ENCODE measurements at regions not wholly inside any gene's neighbourhood (a gene's known extent, or its start where the extent isn't known, plus 50 kb on each side); places are given as distances from the start of the nearest gene placed in this dataset.

GRCh38 chr4:141430686-141431085, 205.7 kb upstream of the IL15 start:
- H3K27me3 ChIP-seq (ENCODE audit: insufficient read depth, insufficient read length), result no peaks in the 10 kb centered on the region
- no peaks in the 10 kb centered on the region for H3K36me3 ChIP-seq (ENCODE audit: insufficient read depth, insufficient read length, low read length)
- no peak overlapping the region for H3K9ac ChIP-seq (ENCODE audit: insufficient read length, low read depth)
- DNase-seq (ENCODE audit: low read depth, low spot score), result no peak
- H3K9me3 ChIP-seq (ENCODE audit: insufficient read depth, low read length), result no peaks in the 10 kb centered on the region
- no peak overlapping the region for H3K4me3 ChIP-seq (ENCODE audit: insufficient read length, low read depth)
- TF ChIP-seq SUZ12 (IDR thresholded peaks at IDR 0.05; ENCODE audit: extremely low read depth, insufficient read depth, insufficient read length) (no peak), ZNF274 (IDR thresholded peaks at IDR 0.05; ENCODE audit: low read depth, low read length) (no peak), YY1 (IDR thresholded peaks at IDR 0.05; ENCODE audit: insufficient read depth, insufficient read length) (no peak)
- H3K4me1 ChIP-seq (ENCODE audit: insufficient read depth, insufficient read length), result no peaks in the 10 kb centered on the region

GRCh38 chr4:141432000-141432712, 204.2 kb upstream of the IL15 start:
- no peak overlapping the region for H3K9ac ChIP-seq (ENCODE audit: insufficient read length, low read depth)
- no peak overlapping the region for H3K4me3 ChIP-seq (ENCODE audit: insufficient read length, low read depth)
- H3K36me3 ChIP-seq (ENCODE audit: insufficient read depth, insufficient read length, low read length), result no peaks in the 10 kb centered on the region
- no peaks in the 10 kb centered on the region for H3K27me3 ChIP-seq (ENCODE audit: insufficient read depth, insufficient read length)
- H3K4me1 ChIP-seq (ENCODE audit: insufficient read depth, insufficient read length), result no peaks in the 10 kb centered on the region
- no peak for DNase-seq (ENCODE audit: low read depth, low spot score)
- H3K9me3 ChIP-seq (ENCODE audit: insufficient read depth, low read length), result no peaks in the 10 kb centered on the region
- TF ChIP-seq ZNF274 (IDR thresholded peaks at IDR 0.05; ENCODE audit: low read depth, low read length) (no peak), YY1 (IDR thresholded peaks at IDR 0.05; ENCODE audit: insufficient read depth, insufficient read length) (no peak), SUZ12 (IDR thresholded peaks at IDR 0.05; ENCODE audit: extremely low read depth, insufficient read depth, insufficient read length) (no peak)

GRCh38 chr4:141435446-141436225, 200.7 kb upstream of the IL15 start:
- H3K9me3 ChIP-seq (ENCODE audit: insufficient read depth, low read length), result no peaks in the 10 kb centered on the region

GRCh38 chr4:141439223-141439622, 197.2 kb upstream of the IL15 start:
- Histone ChIP-seq H3K4me1 (ENCODE audit: insufficient read depth, insufficient read length) (no peaks in the 10 kb centered on the region), H3K9ac (ENCODE audit: insufficient read length, low read depth) (no peak overlapping the region), H3K4me3 (ENCODE audit: insufficient read length, low read depth) (no peak overlapping the region), H3K9me3 (ENCODE audit: insufficient read depth, low read length) (no peaks in the 10 kb centered on the region), H3K27me3 (ENCODE audit: insufficient read depth, insufficient read length) (no peaks in the 10 kb centered on the region), H3K36me3 (ENCODE audit: insufficient read depth, insufficient read length, low read length) (no peaks in the 10 kb centered on the region)
- no peak for TF ChIP-seq SUZ12 (IDR thresholded peaks at IDR 0.05; ENCODE audit: extremely low read depth, insufficient read depth, insufficient read length)
- no peak for DNase-seq (ENCODE audit: low read depth, low spot score)

More at GRCh38 chr4:141435446-141436225, 200.7 kb upstream of the IL15 start:
- TF ChIP-seq SUZ12 (IDR thresholded peaks at IDR 0.05; ENCODE audit: extremely low read depth, insufficient read depth, insufficient read length), result no peak
- no peak for TF ChIP-seq ZNF274 (IDR thresholded peaks at IDR 0.05; ENCODE audit: low read depth, low read length)
- no peak for TF ChIP-seq YY1 (IDR thresholded peaks at IDR 0.05; ENCODE audit: insufficient read depth, insufficient read length)
- no peaks in the 10 kb centered on the region for H3K27me3 ChIP-seq (ENCODE audit: insufficient read depth, insufficient read length)
- no peak overlapping the region for H3K9ac ChIP-seq (ENCODE audit: insufficient read length, low read depth)
- no peaks in the 10 kb centered on the region for H3K36me3 ChIP-seq (ENCODE audit: insufficient read depth, insufficient read length, low read length)
- no peak for DNase-seq (ENCODE audit: low read depth, low spot score)
- no peaks in the 10 kb centered on the region for H3K4me1 ChIP-seq (ENCODE audit: insufficient read depth, insufficient read length)
- no peak overlapping the region for H3K4me3 ChIP-seq (ENCODE audit: insufficient read length, low read depth)

DNA sequence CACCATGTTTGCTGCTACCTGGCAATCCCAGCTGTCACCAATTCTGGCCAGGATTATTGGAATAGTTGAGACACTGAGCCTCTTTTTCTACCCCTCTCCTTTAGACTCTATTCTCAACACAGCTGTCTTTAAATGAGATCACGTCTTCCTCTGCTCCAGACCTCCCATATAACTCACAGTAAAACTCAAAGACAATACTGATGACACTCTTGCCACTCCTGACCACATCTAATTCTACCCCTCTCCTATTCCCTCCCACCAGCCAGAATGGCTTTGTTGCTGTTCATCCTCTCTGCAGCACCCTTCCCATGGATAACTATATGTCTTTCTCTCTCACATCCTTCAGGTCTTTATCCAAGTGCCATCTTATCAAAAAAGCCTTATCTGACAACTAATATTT, 188.6 kb upstream of the IL15 start:
- Histone ChIP-seq H3K4me1 (ENCODE audit: insufficient read depth, insufficient read length) (no peaks in the 10 kb centered on the region), H3K4me3 (ENCODE audit: insufficient read length, low read depth) (no peak overlapping the region), H3K9me3 (ENCODE audit: insufficient read depth, low read length) (no peaks in the 10 kb centered on the region), H3K27me3 (ENCODE audit: insufficient read depth, insufficient read length) (no peaks in the 10 kb centered on the region), H3K9ac (ENCODE audit: insufficient read length, low read depth) (no peak overlapping the region), H3K36me3 (ENCODE audit: insufficient read depth, insufficient read length, low read length) (no peaks in the 10 kb centered on the region)
- TF ChIP-seq SUZ12 (IDR thresholded peaks at IDR 0.05; ENCODE audit: extremely low read depth, insufficient read depth, insufficient read length), result no peak
- TF ChIP-seq YY1 (IDR thresholded peaks at IDR 0.05; ENCODE audit: insufficient read depth, insufficient read length), result no peak
- no peak for TF ChIP-seq ZNF274 (IDR thresholded peaks at IDR 0.05; ENCODE audit: low read depth, low read length)
- no peak for DNase-seq (ENCODE audit: low read depth, low spot score)

GRCh38 chr4:141448490-141448889, 187.9 kb upstream of the IL15 start:
- Histone ChIP-seq H3K27me3 (ENCODE audit: insufficient read depth, insufficient read length) (no peaks in the 10 kb centered on the region), H3K4me1 (ENCODE audit: insufficient read depth, insufficient read length) (no peaks in the 10 kb centered on the region), H3K9ac (ENCODE audit: insufficient read length, low read depth) (no peak overlapping the region), H3K9me3 (ENCODE audit: insufficient read depth, low read length) (no peaks in the 10 kb centered on the region), H3K36me3 (ENCODE audit: insufficient read depth, insufficient read length, low read length) (no peaks in the 10 kb centered on the region), H3K4me3 (ENCODE audit: insufficient read length, low read depth) (no peak overlapping the region)
- TF ChIP-seq YY1 (IDR thresholded peaks at IDR 0.05; ENCODE audit: insufficient read depth, insufficient read length) (no peak), ZNF274 (IDR thresholded peaks at IDR 0.05; ENCODE audit: low read depth, low read length) (no peak), SUZ12 (IDR thresholded peaks at IDR 0.05; ENCODE audit: extremely low read depth, insufficient read depth, insufficient read length) (no peak)
- no peak for DNase-seq (ENCODE audit: low read depth, low spot score)

DNA sequence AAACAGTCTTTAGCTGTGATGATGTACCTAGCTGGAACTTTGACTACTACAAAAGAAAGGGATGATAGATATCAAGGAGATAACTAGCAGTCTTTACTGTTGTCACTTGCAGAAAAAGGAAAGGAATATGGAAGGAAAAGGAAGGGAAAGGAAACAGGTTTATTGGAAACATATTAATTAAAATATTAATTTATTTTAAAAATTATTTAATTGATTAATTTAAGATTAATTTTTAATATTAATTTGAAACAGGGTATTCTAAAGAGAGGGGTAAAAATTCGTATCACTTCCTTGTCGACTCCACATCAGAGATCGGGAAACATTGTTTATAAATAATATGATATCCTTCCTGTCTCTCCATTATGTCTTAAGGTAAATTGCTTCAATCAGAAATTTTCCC, 186.5 kb upstream of the IL15 start:
- no peak for TF ChIP-seq ZNF274 (IDR thresholded peaks at IDR 0.05; ENCODE audit: low read depth, low read length)
- TF ChIP-seq YY1 (IDR thresholded peaks at IDR 0.05; ENCODE audit: insufficient read depth, insufficient read length), result no peak
- no peak for TF ChIP-seq SUZ12 (IDR thresholded peaks at IDR 0.05; ENCODE audit: extremely low read depth, insufficient read depth, insufficient read length)
- Histone ChIP-seq H3K4me1 (ENCODE audit: insufficient read depth, insufficient read length) (no peaks in the 10 kb centered on the region), H3K9ac (ENCODE audit: insufficient read length, low read depth) (no peak overlapping the region), H3K9me3 (ENCODE audit: insufficient read depth, low read length) (no peaks in the 10 kb centered on the region), H3K36me3 (ENCODE audit: insufficient read depth, insufficient read length, low read length) (no peaks in the 10 kb centered on the region), H3K27me3 (ENCODE audit: insufficient read depth, insufficient read length) (no peaks in the 10 kb centered on the region), H3K4me3 (ENCODE audit: insufficient read length, low read depth) (no peak overlapping the region)
- no peak for DNase-seq (ENCODE audit: low read depth, low spot score)

Data from NT2/D1 (cell line).